HG03196 (cell line): ENCODE measurements at regions not wholly inside any gene's neighbourhood (a gene's known extent, or its start where the extent isn't known, plus 50 kb on each side); places are given as distances from the start of the nearest gene placed in this dataset.
"Not testable (repeated sequence)": the region's sequence is repeated elsewhere in the genome, so short reads cannot be mapped to it uniquely, and the experiment has no call there.

Experiments
- ATAC-seq: cut with Tn5 transposase; IDR thresholded peaks from one replicate; pipeline ENCODE4 v1.9.1; 2021; ENCODE audit not compliant: unreplicated experiment

- ATAC-seq: no peak
Measured at GRCh38 chr5:12662545-12663314, 758.5 kb upstream of the CTNND2 start.

- no peak for ATAC-seq
Measured at GRCh38 chr5:12661617-12662370, 757.5 kb upstream of the CTNND2 start.

GRCh38 chr5:12660279-12661107, 756.2 kb upstream of the CTNND2 start:
- not testable (repeated sequence) for ATAC-seq

GRCh38 chr5:12659686-12660085, 755.4 kb upstream of the CTNND2 start:
- ATAC-seq: no peak

- no peak for ATAC-seq
Measured at GRCh38 chr5:12658871-12659446, 754.7 kb upstream of the CTNND2 start.

- not testable (repeated sequence) for ATAC-seq
Measured at GRCh38 chr5:12657914-12658474, 753.7 kb upstream of the CTNND2 start.

- no peak for ATAC-seq
Measured at GRCh38 chr5:12655675-12656074, 751.4 kb upstream of the CTNND2 start.

- no peak for ATAC-seq
Measured at GRCh38 chr5:12652201-12652600, 748.0 kb upstream of the CTNND2 start.

- no peak for ATAC-seq
Measured at GRCh38 chr5:12648558-12648957, 744.3 kb upstream of the CTNND2 start.

GRCh38 chr5:12647613-12648012, 743.4 kb upstream of the CTNND2 start:
- no peak for ATAC-seq

- no peak for ATAC-seq
Measured at GRCh38 chr5:12645582-12645981, 741.3 kb upstream of the CTNND2 start.

- ATAC-seq: no peak
Measured at GRCh38 chr5:12636209-12636608, 732.0 kb upstream of the CTNND2 start.

GRCh38 chr5:12626556-12626955, 722.3 kb upstream of the CTNND2 start:
- ATAC-seq: no peak

GRCh38 chr5:12625667-12626263, 721.5 kb upstream of the CTNND2 start:
- no peak for ATAC-seq

GRCh38 chr5:12624776-12625560, 720.7 kb upstream of the CTNND2 start:
- no peak for ATAC-seq

GRCh38 chr5:12623408-12623807, 719.2 kb upstream of the CTNND2 start:
- ATAC-seq: no peak

- no peak for ATAC-seq
Measured at GRCh38 chr5:12616093-12616492, 711.8 kb upstream of the CTNND2 start.

- no peak for ATAC-seq
Measured at GRCh38 chr5:12615141-12615820, 711.0 kb upstream of the CTNND2 start.

- ATAC-seq: no peak
Measured at GRCh38 chr5:12614608-12615007, 710.4 kb upstream of the CTNND2 start.
